HUDEP-2 (cell line): ENCODE measurements at regions not wholly inside any gene's neighbourhood (a gene's known extent, or its start where the extent isn't known, plus 50 kb on each side); places are given as distances from the start of the nearest gene placed in this dataset.

Experiments
- DNase-seq, 76 experiments: peaks; one replicate each; lab custom pipeline; 2025; ENCODE audit not compliant: unreplicated experiment in 76 of 76; lab: John Stamatoyannopoulos, UW

GRCh38 chr5:92390657-92391056, 1007.5 kb upstream of the ARRDC3 start:
- DNase-seq: no peak

GRCh38 chr5:92380069-92380770, 997.1 kb upstream of the ARRDC3 start:
- no peak for DNase-seq

- DNase-seq: no peak
Observed at GRCh38 chr5:92378966-92379611, 996.0 kb upstream of the ARRDC3 start.

- no peak for DNase-seq
Observed at GRCh38 chr5:92374859-92375258, 991.7 kb upstream of the ARRDC3 start.

- no peak for DNase-seq
Observed at GRCh38 chr5:92372766-92373165, 989.6 kb upstream of the ARRDC3 start.

GRCh38 chr5:92371889-92372235, 988.7 kb upstream of the ARRDC3 start:
- DNase-seq: no peak

- no peak for DNase-seq
Observed at GRCh38 chr5:92371171-92371888, 988.2 kb upstream of the ARRDC3 start.

- DNase-seq: no peak
Observed at GRCh38 chr5:92370032-92370431, 986.9 kb upstream of the ARRDC3 start.

GRCh38 chr5:92369587-92369986, 986.5 kb upstream of the ARRDC3 start:
- no peak for DNase-seq

GRCh38 chr5:92364986-92365550, 982.0 kb upstream of the ARRDC3 start:
- no peak for DNase-seq

GRCh38 chr5:92353107-92354030, 970.3 kb upstream of the ARRDC3 start:
- DNase-seq: no peak

GRCh38 chr5:92337772-92338234, 954.7 kb upstream of the ARRDC3 start:
- DNase-seq: no peak

- no peak for DNase-seq
Observed at GRCh38 chr5:92332039-92332438, 948.9 kb upstream of the ARRDC3 start.

- DNase-seq: no peak
Observed at GRCh38 chr5:92330365-92330764, 947.2 kb upstream of the ARRDC3 start.

- no peak for DNase-seq
Observed at GRCh38 chr5:92329759-92330158, 946.6 kb upstream of the ARRDC3 start.

- no peak for DNase-seq
Observed at GRCh38 chr5:92328584-92329259, 945.6 kb upstream of the ARRDC3 start.

GRCh38 chr5:92320446-92320845, 937.3 kb upstream of the ARRDC3 start:
- DNase-seq: no peak

GRCh38 chr5:92313385-92313784, 930.3 kb upstream of the ARRDC3 start:
- DNase-seq: no peak

- DNase-seq: no peak
Observed at GRCh38 chr5:92309336-92309991, 926.3 kb upstream of the ARRDC3 start.
